Common myeloid progenitor, CD34-positive (primary cell): ENCODE measurements at regions not wholly inside any gene's neighbourhood (a gene's known extent, or its start where the extent isn't known, plus 50 kb on each side); places are given as distances from the start of the nearest gene placed in this dataset.
A peak's percentile ranks its signal among the peaks of the same experiment; 100 is the strongest.

Experiments
- CTCF ChIA-PET: fragments of 350-600 bp; sonication (Branson Sonifier 250); formaldehyde crosslinking; loops from one replicate; lab custom pipeline; 2021; ENCODE audit warnings: antibody characterized with exemption; lab: Charles Lee
- POLR2A ChIA-PET: fragments of 350-600 bp; sonication (Branson Sonifier 250); formaldehyde crosslinking; loops from one replicate; lab custom pipeline; 2021; ENCODE audit warnings: antibody characterized with exemption; lab: Charles Lee
- DNase-seq, 3 donors: peaks; one replicate each; pipeline versions ENCODE4 v3.0.0 to v3.0.0-alpha.2; 2013
- H3K27ac ChIP-seq, 2 experiments: 1 replicate in 1 of 2; 2 replicates in 1 of 2; pipeline ENCODE4 v1.7.0; 2013; ENCODE audit warnings: inconsistent platforms in 2 of 2, low read length in 2 of 2, mild to moderate bottlenecking in 2 of 2, low read depth in 1 of 2, moderate library complexity in 1 of 2; ENCODE audit not compliant: severe bottlenecking in 2 of 2, insufficient read depth in 1 of 2, poor library complexity in 1 of 2
- H3K27me3 ChIP-seq, 5 experiments: replicated peaks in 2 of 5; 1 replicate in 3 of 5; 2 replicates in 2 of 5; pipeline versions ENCODE4 v1.6.1 to v1.7.0; 2013; ENCODE audit warnings: low read length in 4 of 5, mild to moderate bottlenecking in 2 of 5, moderate library complexity in 2 of 5, inconsistent platforms in 1 of 5; ENCODE audit not compliant: insufficient read depth in 5 of 5, control insufficient read depth in 4 of 5
- H3K36me3 ChIP-seq, 4 experiments: 1 replicate in 2 of 4; 2 replicates in 2 of 4; pipeline versions ENCODE4 v1.6.1 to v1.7.0; 2013; ENCODE audit warnings: low read length in 3 of 4, control low read depth in 1 of 4, mild to moderate bottlenecking in 1 of 4; ENCODE audit not compliant: control insufficient read depth in 4 of 4, insufficient read depth in 4 of 4
- H3K4me1 ChIP-seq, 4 experiments: 1 replicate in 3 of 4; 2 replicates in 1 of 4; pipeline versions ENCODE4 v1.6.1 to v1.7.1; 2013; ENCODE audit warnings: low read length in 3 of 4, mild to moderate bottlenecking in 3 of 4, control low read depth in 1 of 4, inconsistent platforms in 1 of 4, moderate library complexity in 1 of 4; ENCODE audit not compliant: control insufficient read depth in 4 of 4, insufficient read depth in 4 of 4; ENCODE audit errors: control extremely low read depth in 1 of 4
- H3K4me3 ChIP-seq, 7 experiments: 1 replicate in 4 of 7; 2 replicates in 3 of 7; pipeline versions ENCODE4 v1.5.1 to v1.7.0; 2013; ENCODE audit warnings: mild to moderate bottlenecking in 7 of 7, low read length in 6 of 7, moderate library complexity in 6 of 7, inconsistent platforms in 2 of 7, low read depth in 2 of 7, control low read depth in 1 of 7; ENCODE audit not compliant: insufficient read depth in 4 of 7, control insufficient read depth in 1 of 7; ENCODE audit errors: extremely low read depth in 1 of 7
- H3K9me3 ChIP-seq, 5 experiments: 1 replicate in 4 of 5; 2 replicates in 1 of 5; pipeline versions ENCODE4 v1.6.1 to v1.7.1; 2013; ENCODE audit warnings: low read length in 4 of 5, mild to moderate bottlenecking in 2 of 5, inconsistent platforms in 1 of 5, low read depth in 1 of 5, moderate library complexity in 1 of 5; ENCODE audit not compliant: control insufficient read depth in 4 of 5, insufficient read depth in 2 of 5; ENCODE audit errors: control extremely low read depth in 1 of 5
- whole genome bisulfite sequencing: methylation state at CpG from one replicate; pipeline ENCODE4 v1.1.5; 2013; ENCODE audit not compliant: insufficient coverage; 5-methylcytosine and 5-hydroxymethylcytosine counted together

DNA sequence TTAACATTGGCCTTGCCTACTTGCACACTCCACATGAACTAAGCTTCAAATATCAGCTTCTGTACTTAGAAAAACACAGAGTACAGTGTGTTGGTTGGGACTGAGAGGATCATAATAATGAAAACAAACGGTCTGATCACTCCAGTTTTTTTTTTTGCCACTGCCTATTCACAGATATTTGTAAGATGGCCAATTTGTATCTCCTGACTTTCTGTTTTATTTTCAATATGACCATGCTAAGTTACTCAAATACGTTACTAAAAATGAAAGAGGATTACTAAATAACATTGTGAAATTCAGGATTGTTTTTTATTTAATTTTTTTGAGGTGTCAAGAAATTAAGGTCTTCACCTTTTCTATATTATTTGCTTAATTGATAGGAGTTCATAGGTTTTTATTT, 595.1 kb downstream of the TUSC7 start:
- no peaks in the 10 kb centered on the region for H3K27me3 ChIP-seq
- no peaks in the 10 kb centered on the region for H3K36me3 ChIP-seq
- POLR2A ChIA-PET: no interaction called here
- H3K9me3 ChIP-seq: no peaks in the 10 kb centered on the region
- H3K27ac ChIP-seq: no peak overlapping the region
- no peak for DNase-seq
- WGBS: no CpG with 5 or more reads among the region's 2 CpGs
- H3K4me1 ChIP-seq: peaks cover 0 to 2% (median 0%) of the 10 kb centered on the region in 4 experiments
- CTCF ChIA-PET: no interaction called here
- no peak overlapping the region for H3K4me3 ChIP-seq

DNA sequence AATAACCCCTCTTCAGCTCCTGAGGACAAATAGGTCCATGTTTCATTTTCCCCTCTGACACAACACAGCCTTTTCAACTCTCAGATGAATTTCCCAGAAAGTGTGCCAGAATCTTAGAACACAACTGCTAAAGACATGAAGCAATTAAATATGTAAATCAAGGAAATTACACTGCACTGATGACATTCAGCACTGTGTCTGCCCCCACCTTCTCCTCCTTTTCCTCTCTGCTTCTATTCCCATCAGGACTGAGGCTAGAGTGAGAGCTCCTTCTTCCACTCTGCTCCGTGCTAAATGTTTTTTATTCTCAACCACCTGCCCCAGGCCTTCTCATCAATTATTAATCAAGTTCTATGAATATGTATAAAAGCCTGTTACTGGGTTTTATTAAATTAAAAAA, 596.1 kb downstream of the TUSC7 start:
- CTCF ChIA-PET: no interaction called here
- WGBS: no CpG with 5 or more reads among the region's 1 CpG

DNA sequence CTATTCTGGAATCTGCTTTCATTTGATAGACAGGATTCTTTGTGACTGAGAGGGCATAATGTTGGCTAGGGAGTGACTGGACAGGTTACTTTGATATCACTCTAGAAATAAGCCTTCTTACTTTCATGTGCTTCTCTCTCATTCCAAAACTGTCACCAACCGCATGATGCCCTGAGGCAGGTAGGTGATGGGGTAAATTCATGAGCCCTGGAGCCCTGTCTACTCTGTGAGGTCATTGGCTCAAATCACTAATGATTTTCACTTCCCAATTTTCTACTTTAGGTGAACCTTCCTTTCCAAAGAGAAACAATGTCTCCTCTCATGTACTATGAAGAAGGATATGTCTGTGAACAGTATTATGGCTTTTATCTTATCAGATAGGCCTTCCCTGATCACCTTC, 596.7 kb downstream of the TUSC7 start:
- H3K4me3 ChIP-seq: no peak overlapping the region
- ChIA-PET CTCF (no interaction called here), POLR2A (no interaction called here)
- no peak for DNase-seq
- H3K27ac ChIP-seq: no peak overlapping the region
- peaks cover 0 to 2% (median 0%) of the 10 kb centered on the region in 4 experiments for H3K4me1 ChIP-seq
- no peaks in the 10 kb centered on the region for H3K9me3 ChIP-seq
- no peaks in the 10 kb centered on the region for H3K27me3 ChIP-seq
- no CpG with 5 or more reads among the region's 1 CpG for WGBS
- H3K36me3 ChIP-seq: no peaks in the 10 kb centered on the region

More for the DNA sequence above, 596.1 kb downstream of the TUSC7 start:
- POLR2A ChIA-PET: no interaction called here
- H3K4me3 ChIP-seq: no peak overlapping the region
- H3K4me1 ChIP-seq: peaks cover 0 to 2% (median 0%) of the 10 kb centered on the region in 4 experiments
- DNase-seq: no peak
- no peaks in the 10 kb centered on the region for H3K9me3 ChIP-seq
- H3K27me3 ChIP-seq: no peaks in the 10 kb centered on the region
- H3K27ac ChIP-seq: no peak overlapping the region
- no peaks in the 10 kb centered on the region for H3K36me3 ChIP-seq

DNA sequence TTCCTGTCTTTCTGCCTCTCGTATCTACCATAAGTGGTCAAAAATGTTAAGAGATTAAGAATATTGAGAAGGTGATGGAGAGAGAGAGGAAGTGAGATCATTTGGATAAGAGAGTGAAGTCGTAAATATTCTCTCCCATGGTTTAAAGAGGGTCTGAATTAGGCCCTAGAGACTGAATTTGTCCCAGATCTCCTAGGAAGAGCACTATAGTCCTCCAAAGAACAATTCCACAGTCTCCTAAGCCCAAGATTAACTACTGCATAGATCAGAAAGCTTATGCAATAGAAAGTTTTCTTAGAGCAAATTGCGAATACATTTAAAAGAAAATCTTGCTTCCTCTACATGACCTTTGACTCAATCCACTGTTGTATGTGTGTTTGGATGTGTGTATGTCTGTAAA, 598.8 kb downstream of the TUSC7 start:
- Histone ChIP-seq H3K9me3 (no peaks in the 10 kb centered on the region), H3K4me1 (peaks cover 0 to 2% (median 0%) of the 10 kb centered on the region in 4 experiments), H3K27ac (no peak overlapping the region), H3K27me3 (no peaks in the 10 kb centered on the region), H3K4me3 (no peak overlapping the region), H3K36me3 (no peaks in the 10 kb centered on the region)
- CTCF ChIA-PET: no interaction called here
- POLR2A ChIA-PET: no interaction called here
- no peak for DNase-seq
- WGBS: 80% methylated on average over 1 of the region's 3 CpGs

DNA sequence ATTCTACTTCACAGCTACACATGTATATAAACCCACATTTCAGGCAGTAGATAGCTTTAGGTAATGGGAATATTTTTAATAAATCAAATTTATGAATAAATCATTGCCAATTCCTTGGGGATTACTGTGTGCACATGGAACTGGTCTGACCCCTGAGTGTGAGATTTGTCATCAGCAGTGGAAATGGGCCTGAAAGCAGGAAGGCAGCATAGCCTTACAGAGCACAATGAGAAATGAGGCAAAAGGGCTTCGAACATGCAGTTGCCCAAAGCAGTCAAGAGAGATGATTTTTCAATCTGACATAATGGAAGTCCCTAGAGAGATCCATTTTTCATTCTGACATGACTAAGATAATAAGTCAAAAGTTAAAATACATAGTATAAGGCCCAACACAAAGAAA, 599.2 kb downstream of the TUSC7 start:
- Histone ChIP-seq H3K4me3 (no peak overlapping the region), H3K36me3 (no peaks in the 10 kb centered on the region), H3K27me3 (no peaks in the 10 kb centered on the region), H3K4me1 (peaks cover 0 to 2% (median 0%) of the 10 kb centered on the region in 4 experiments), H3K9me3 (no peaks in the 10 kb centered on the region), H3K27ac (no peak overlapping the region)
- POLR2A ChIA-PET: no interaction called here
- no peak for DNase-seq
- CTCF ChIA-PET: no interaction called here
- WGBS: no CpG with 5 or more reads among the region's 1 CpG

DNA sequence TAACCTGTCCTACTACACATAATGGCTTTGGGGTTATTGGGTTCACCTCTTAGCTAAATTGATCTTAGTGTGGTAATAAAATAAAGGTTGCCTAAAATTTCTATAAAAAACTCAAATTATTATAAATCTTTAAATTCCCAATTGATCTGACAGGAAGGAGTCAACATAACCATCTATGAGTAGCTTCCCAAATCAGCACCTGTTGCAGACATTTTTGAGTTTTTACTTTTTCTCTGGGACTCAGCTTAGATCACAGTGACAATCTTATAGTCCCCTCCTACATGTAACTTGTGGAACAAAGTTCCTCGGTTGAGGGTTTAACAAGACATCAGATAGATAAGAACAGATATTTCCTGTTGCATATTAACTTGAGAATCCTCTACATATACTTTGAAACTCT, 601.0 kb downstream of the TUSC7 start:
- POLR2A ChIA-PET: no interaction called here
- no CpG with 5 or more reads among the region's 1 CpG for WGBS

DNA sequence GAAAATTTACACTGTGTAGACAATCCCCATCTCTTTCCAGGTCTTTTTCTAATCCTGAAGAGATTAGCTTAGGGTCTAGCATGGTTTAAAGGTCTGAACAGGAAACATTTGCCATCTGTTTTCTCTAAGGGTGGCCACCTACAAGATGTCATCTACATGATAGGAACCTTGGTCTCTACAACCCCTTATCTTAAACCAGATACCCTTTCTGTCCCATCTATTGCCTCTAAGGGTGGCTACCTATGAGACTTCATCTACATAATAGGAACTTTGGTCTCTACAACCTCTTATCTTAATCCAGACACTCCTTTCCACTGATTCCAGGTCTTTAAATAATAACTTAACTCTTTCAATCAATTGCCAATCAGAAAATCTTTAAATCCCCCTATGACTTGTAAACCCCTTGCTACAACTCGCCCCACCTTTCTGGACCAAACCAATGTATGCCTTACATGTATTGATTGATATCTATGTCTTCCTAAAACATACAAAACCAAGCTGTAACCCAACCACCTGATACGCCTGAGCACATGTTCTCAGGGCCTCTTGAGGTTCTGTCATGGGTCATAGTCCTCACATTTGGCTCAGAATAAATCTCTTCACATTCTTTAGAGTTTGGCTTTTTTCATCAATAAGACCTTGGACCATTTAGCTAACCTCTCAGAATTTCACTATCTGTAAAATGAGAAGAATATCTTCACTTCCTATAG, 605.0 kb downstream of the TUSC7 start:
- Histone ChIP-seq H3K4me1 (no peaks in the 10 kb centered on the region), H3K27ac (no peak overlapping the region), H3K9me3 (no peaks in the 10 kb centered on the region), H3K27me3 (no peaks in the 10 kb centered on the region), H3K4me3 (no peak overlapping the region), H3K36me3 (no peaks in the 10 kb centered on the region)
- POLR2A ChIA-PET: no interaction called here
- no peak for DNase-seq
- WGBS: 100% methylated on average over 1 of the region's 2 CpGs
- CTCF ChIA-PET: no interaction called here

More for the DNA sequence above, 601.0 kb downstream of the TUSC7 start:
- peak in 1 of 3 donors; percentile 7 for DNase-seq
- H3K4me3 ChIP-seq: no peak overlapping the region
- no peaks in the 10 kb centered on the region for H3K9me3 ChIP-seq
- no peak overlapping the region for H3K27ac ChIP-seq
- H3K4me1 ChIP-seq: peaks cover 0 to 2% (median 0%) of the 10 kb centered on the region in 4 experiments
- CTCF ChIA-PET: no interaction called here
- no peaks in the 10 kb centered on the region for H3K27me3 ChIP-seq
- H3K36me3 ChIP-seq: no peaks in the 10 kb centered on the region
